ENCODE measurements at regions not wholly inside any gene's neighbourhood (a gene's known extent, or its start where the extent isn't known, plus 50 kb on each side); places are given as distances from the start of the nearest gene placed in this dataset.

DNA sequence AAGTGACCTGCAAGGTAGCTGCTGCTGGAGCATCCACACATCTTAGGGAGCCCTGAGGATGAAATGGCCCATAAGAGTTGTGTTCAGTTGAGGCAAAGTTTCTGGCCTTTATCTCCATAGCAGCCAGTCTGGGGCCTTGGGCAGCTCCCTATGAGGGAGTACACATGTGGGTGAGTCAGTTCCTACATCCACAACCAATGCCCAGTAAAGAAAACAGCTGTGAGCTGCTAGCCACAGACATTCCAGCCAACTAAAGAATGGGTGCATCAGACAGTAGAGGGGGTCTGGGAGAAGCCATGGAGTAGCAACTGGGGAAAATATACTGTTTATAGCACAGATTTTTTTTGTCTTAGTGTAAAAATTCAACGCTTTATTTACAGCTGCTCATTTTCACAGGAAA, 720.7 kb downstream of the TLE1 start:
- ChIA-PET CTCF (ENCODE audit: partially characterized antibody) (no interaction called here), POLR2A (ENCODE audit: partially characterized antibody) (no interaction called here)
- Histone ChIP-seq H3K14ac (ENCODE audit: insufficient read length) (no peak overlapping the region), H3K56ac (replicated peaks; ENCODE audit: insufficient read length, low read depth, low read length) (no peak overlapping the region), H3K27ac (ENCODE audit: low read depth, low read length) (no peak overlapping the region), H3K9ac (replicated peaks in 1 of 4; ENCODE audit: extremely low read depth in 1 of 4, low read depth in 3 of 4, low read length in 3 of 4) (no peak overlapping the region), H2BK15ac (ENCODE audit: low read length) (no peak overlapping the region), H3K23me2 (ENCODE audit: low read depth, low read length) (no peaks in the 10 kb centered on the region), H3K9me3 (ENCODE audit: insufficient read depth in 2 of 2, low read depth in 1 of 2, low read length in 1 of 2) (peaks cover 3 to 8% of the 10 kb centered on the region in 2 experiments; a peak in 2 of 4 replicates), H4K8ac (ENCODE audit: extremely low read depth, insufficient read depth, low read length) (no peak overlapping the region), H2AFZ (ENCODE audit: low read length) (no peak overlapping the region), H3K23ac (ENCODE audit: insufficient read length) (no peak overlapping the region), H2BK5ac (ENCODE audit: low read depth, low read length) (no peak overlapping the region), H2BK120ac (replicated peaks; ENCODE audit: low read depth, low read length) (no peak overlapping the region), H3K18ac (ENCODE audit: extremely low read depth, low read length) (no peak overlapping the region), H4K5ac (ENCODE audit: insufficient read length, low read depth, low read length) (no peak overlapping the region), H2BK20ac (ENCODE audit: low read length) (no peak overlapping the region), H2AK5ac (ENCODE audit: low read depth, low read length) (no peak overlapping the region), H3K4me2 (ENCODE audit: insufficient read depth in 1 of 2, low read depth in 2 of 2, low read length in 2 of 2) (no peak overlapping the region), H3K4ac (replicated peaks; ENCODE audit: insufficient read length, low read depth, low read length) (no peak overlapping the region), H3K4me1 (replicated peaks in 1 of 4; ENCODE audit: control insufficient read depth in 3 of 4, insufficient read depth in 4 of 4, low read length in 3 of 4) (no peaks in the 10 kb centered on the region), H3K27me3 (replicated peaks in 1 of 4; ENCODE audit: control insufficient read depth in 3 of 4, extremely low read depth in 1 of 4, insufficient read depth in 3 of 4, low read length in 3 of 4) (no peaks in the 10 kb centered on the region), H2BK12ac (ENCODE audit: low read depth, low read length) (no peak overlapping the region), H4K20me1 (replicated peaks in 1 of 2; ENCODE audit: control insufficient read depth in 1 of 2, insufficient read depth in 2 of 2, low read length in 2 of 2) (no peaks in the 10 kb centered on the region), H3K4me3 (ENCODE audit: extremely low read depth in 1 of 4, insufficient read depth in 2 of 4, low read depth in 3 of 4, low read length in 4 of 4) (no peak overlapping the region), H3K79me1 (ENCODE audit: low read depth, low read length) (no peaks in the 10 kb centered on the region), H3K79me2 (ENCODE audit: control insufficient read depth in 1 of 2, insufficient read depth in 2 of 2, low read length in 2 of 2) (no peaks in the 10 kb centered on the region), H4K91ac (replicated peaks; ENCODE audit: insufficient read length, low read length) (no peak overlapping the region), H3K36me3 (ENCODE audit: control insufficient read depth in 2 of 4, insufficient read depth in 4 of 4, low read length in 3 of 4) (peaks cover 0 to 4% (median 0%) of the 10 kb centered on the region in 4 experiments; a peak in 1 of 8 replicates)
- DNase-seq (ENCODE audit: low read depth in 1 of 2, low spot score in 2 of 2) (no peak), FAIRE-seq (no peak)
- TF ChIP-seq SAP30 (IDR thresholded peaks at IDR 0.05; ENCODE audit: insufficient read depth, insufficient replicate concordance, low read length) (no peak), HDAC6 (IDR thresholded peaks at IDR 0.05; ENCODE audit: low read depth, low read length) (no peak), CTBP2 (IDR thresholded peaks at IDR 0.05; ENCODE audit: borderline replicate concordance, insufficient read depth, insufficient read length, low read length) (no peak), JUN (IDR thresholded peaks at IDR 0.05; ENCODE audit: low read depth, low read length) (no peak), BRCA1 (IDR thresholded peaks at IDR 0.05; ENCODE audit: low read depth, low read length) (no peak)
- TF ChIP-seq, protein P1, sequence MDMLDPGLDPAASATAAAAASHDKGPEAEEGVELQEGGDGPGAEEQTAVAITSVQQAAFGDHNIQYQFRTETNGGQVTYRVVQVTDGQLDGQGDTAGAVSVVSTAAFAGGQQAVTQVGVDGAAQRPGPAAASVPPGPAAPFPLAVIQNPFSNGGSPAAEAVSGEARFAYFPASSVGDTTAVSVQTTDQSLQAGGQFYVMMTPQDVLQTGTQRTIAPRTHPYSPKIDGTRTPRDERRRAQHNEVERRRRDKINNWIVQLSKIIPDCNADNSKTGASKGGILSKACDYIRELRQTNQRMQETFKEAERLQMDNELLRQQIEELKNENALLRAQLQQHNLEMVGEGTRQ (IDR thresholded peaks at IDR 0.05; ENCODE audit: low read length): no peak
- WGBS, 2 experiments (ENCODE audit: extremely low coverage in 1 of 2, insufficient coverage in 1 of 2, insufficient read length in 1 of 2, insufficient replicate concordance in 2 of 2, low coverage in 1 of 2, low lambda C conversion rate in 2 of 2, missing lambda C conversion rate in 1 of 2): 100% methylated on average over 1 of the region's 1 CpG; no CpG with 5 or more reads in 1 of the 2 experiments
